Colon (tissue), 2 donors: ENCODE measurements at regions not wholly inside any gene's neighbourhood (a gene's known extent, or its start where the extent isn't known, plus 50 kb on each side); places are given as distances from the start of the nearest gene placed in this dataset.
"Not testable (repeated sequence)": the region's sequence is repeated elsewhere in the genome, so short reads cannot be mapped to it uniquely, and the experiment has no call there.

Experiments
- FAIRE-seq: peaks from 2 replicates; lab custom pipeline; 2012; peaks lifted over from hg19 to GRCh38; lab: Jason Lieb, UNC
- donor health status: control.
- donor health status: control.

DNA sequence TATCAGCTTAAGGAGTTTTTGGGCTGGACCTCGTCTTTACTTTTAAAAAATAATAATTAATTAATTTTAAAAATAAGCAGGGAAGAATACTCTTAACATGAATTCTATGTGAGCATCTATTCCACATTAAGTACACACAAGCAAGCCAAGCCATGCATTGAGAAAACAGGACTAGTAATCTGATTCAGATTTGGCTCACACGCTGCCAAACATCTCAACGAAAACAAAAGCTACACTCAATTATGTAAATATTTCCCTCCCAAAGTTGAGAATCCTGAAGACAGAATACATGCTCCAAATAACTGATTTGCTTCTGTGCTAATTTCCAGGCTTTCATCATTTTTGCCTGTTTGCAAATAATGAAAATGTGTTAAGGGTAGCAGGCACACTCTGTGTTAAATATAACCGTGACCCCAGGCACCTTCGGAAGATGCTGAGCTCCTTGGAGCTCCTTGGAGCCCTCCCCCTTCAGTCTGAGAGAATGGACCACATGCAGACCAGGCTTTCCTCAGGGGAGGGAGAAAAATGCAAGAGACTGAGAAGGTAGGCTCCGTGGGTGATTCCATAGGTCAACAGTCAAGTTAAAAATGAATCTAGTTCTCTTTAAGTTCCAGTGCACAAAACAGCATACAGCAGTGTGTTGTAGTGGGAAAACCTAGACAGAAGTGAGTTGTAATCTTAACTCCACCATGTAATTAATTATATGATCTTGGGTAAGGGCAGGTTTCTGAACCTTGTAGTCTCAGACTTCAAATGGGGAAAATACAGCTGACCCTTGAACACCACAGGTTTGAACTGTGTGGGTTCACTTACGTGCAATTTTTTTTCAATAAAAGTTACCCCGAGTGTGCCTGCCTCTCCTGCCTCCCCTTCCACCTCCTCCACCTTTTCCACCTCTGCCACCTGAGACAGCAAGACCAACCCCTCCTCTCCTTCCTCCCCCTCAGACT, 161.3 kb upstream of the RREB1 start:
- FAIRE-seq, result no peak

GRCh38 chr6:6950373-6951145, 157.2 kb upstream of the RREB1 start:
- FAIRE-seq, result no peak

DNA sequence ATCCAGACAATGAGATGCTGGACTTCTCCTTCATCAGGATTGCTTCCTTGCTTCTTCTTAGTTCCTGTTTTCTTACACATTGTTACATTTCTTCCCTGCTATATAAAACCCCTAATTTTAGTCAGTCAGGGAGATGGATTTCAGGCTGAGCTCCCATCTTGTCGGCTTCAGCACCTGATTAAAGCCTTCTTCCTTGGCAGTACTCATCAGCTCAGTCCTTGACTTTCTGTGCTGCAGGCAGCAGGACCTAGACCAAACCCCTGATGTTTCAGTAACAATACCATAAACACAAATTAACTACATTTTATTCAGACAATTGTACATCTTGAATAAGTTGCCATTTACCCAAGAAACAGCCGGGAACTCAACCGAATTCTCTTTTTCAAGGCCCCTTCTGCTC, 156.4 kb upstream of the RREB1 start:
- FAIRE-seq, result no peak

GRCh38 chr6:6952484-6952883, 155.3 kb upstream of the RREB1 start:
- FAIRE-seq, result no peak

DNA sequence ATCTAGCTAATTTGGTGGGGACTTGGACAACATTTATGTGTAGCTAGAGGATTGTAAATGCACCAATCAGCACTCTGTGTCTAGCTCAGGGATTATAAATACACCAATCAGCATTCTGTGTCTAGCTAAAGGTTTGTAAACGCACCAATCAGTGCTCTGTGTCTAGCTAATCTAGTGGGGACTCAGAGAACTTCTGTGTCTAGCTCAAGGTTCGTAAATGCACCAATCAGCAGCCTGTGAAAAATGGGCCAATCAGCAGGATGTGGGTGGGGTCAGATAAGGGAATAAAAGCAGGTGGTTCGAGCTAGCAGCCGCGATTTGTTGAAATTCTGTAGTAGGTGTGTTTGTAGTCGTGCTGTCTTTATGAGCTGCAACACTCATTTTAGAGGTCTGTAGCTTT, 154.8 kb upstream of the RREB1 start:
- FAIRE-seq, result not testable (repeated sequence)

DNA sequence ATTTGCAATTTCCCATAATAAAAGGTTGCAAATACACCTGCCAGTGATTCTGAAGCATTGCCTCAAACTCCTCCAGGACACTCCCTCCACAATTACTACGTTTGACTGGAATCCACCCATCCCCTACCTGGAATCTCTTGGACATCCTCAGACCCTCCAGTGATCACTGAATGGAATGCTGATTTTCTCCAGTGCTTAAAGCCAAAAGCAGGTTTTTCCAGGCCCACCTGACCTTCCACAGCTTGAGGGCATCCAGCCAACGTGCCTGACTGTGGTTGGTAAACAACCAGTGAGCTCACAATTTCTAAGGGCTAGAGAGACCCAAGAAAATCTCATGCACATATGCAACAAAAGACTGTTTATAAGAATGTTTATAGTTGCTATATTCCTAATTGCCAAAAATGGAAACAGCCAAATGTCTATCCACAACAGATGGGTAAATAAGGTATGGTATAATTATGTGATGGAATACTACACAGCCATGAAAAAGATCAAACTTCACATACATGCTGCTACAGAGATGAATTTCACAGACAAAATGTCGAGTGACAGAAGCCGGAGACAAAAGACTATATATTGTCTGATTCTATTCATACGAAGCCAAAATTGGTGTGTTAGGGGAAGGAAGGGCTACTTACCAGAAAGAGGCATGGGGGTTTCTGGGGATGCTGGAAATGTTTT, 147.1 kb upstream of the RREB1 start:
- FAIRE-seq, result no peak

- FAIRE-seq, result no peak
Measured at GRCh38 chr6:6962086-6962485, 145.7 kb upstream of the RREB1 start.

- FAIRE-seq, result no peak
Measured at GRCh38 chr6:6962699-6963098, 145.1 kb upstream of the RREB1 start.

- not testable (repeated sequence) for FAIRE-seq
Measured at GRCh38 chr6:6963390-6963789, 144.4 kb upstream of the RREB1 start.

DNA sequence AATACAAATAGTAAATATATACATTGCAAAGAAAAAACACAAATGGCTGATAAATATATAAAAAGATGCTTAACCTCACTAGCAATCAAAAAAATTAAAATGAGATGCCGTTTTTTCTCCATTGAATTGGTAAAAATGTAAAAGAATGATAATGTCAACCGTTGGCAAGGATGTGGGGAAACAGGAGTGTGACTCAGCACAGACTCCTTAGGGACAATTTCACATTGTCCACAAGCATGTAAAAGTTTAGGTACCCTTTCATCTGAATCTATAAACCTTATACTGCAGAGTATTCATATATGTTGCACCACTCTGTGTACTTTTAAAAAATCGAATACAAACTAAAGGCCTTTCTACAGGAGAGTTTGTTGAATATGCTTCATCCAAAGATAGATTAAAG, 143.1 kb upstream of the RREB1 start:
- no peak for FAIRE-seq

- no peak for FAIRE-seq
Measured at GRCh38 chr6:6966127-6966526, 141.6 kb upstream of the RREB1 start.

GRCh38 chr6:6966569-6966968, 141.2 kb upstream of the RREB1 start:
- no peak for FAIRE-seq

GRCh38 chr6:6968357-6968730, 139.4 kb upstream of the RREB1 start:
- no peak for FAIRE-seq

- FAIRE-seq, result no peak
Measured at GRCh38 chr6:6968731-6969552, 138.8 kb upstream of the RREB1 start.

GRCh38 chr6:6969761-6970223, 138.0 kb upstream of the RREB1 start:
- no peak for FAIRE-seq

GRCh38 chr6:6970851-6971250, 136.9 kb upstream of the RREB1 start:
- FAIRE-seq, result no peak

DNA sequence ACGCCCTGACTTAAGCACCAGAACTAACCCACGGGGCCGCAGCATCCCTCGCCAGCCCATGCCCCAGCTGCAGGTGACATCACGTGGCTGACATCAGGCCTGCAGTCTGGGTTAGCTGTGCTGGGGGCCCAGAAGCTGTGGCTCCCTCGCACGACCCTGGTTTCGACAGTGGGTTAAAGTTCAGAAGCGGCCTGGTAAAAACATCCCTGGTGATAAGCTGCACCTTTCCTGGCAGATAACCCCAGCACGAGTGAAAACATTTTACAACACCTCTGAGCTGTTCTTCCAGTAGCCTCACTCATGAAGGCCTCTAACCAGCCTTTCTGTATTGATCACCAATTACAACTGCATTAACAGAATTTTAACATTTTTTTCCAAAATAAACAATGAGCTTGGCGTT, 136.4 kb upstream of the RREB1 start:
- no peak for FAIRE-seq

GRCh38 chr6:6972456-6972855, 135.3 kb upstream of the RREB1 start:
- no peak for FAIRE-seq

GRCh38 chr6:6973721-6974120, 134.0 kb upstream of the RREB1 start:
- no peak for FAIRE-seq

DNA sequence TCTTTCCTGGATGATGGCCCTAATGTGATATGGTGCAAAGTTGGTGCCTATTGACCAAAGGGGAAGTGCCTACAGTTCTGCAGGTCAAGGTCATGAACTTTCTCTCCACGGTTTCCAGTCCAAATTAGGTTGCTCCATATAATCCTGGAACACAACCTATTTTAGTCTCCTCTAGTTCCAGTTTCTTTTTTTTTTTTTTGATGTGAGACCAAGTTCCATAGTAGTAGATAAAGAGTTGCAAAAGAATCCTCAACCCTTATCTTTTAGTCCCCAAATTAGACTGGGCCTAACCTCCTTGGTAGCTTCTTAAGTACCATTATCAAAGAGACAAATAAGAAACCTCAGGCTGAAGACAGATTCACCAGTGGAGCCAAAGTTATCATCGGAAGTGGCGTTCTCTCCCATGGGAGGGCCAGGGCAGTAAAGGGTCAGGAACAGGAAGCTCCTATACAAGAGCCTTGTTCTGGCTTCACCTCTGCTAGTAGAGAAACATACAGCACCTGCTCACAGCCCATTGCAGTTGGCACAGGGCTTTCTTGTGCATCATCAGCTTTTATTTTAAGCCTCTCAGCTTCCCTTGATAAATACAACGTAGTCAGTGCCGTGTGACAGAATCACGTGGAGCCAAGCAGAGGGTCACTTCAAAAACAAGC, 132.2 kb upstream of the RREB1 start:
- no peak for FAIRE-seq

GRCh38 chr6:6976193-6976592, 131.6 kb upstream of the RREB1 start:
- FAIRE-seq, result no peak
